ENCODE measurements at regions not wholly inside any gene's neighbourhood (a gene's known extent, or its start where the extent isn't known, plus 50 kb on each side); places are given as distances from the start of the nearest gene placed in this dataset.

DNA sequence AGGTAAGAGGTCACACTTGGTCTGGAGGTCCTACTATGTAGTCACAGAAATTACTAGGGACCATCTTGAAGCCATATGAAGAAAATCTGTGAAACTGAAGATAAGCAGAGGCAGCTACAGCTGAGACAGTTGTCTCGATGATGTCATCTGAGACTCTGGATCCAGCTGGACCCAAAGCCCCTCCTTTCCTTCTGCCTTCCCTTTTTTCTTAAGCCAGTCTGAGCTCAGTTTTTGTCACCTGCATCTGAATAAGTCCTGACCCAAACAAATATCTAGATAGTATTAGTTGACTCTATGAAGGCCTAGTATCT lies 143.3 kb downstream of the ETS2 start:
- Histone ChIP-seq H3K36me3 (ENCODE audit: control insufficient read depth, insufficient read depth, low read length) (no peaks in the 10 kb centered on the region), H3K27me3 (ENCODE audit: control insufficient read depth, insufficient read depth, low read length) (no peaks in the 10 kb centered on the region; the same call in 1 of the 2 replicates), H3K4me3 (ENCODE audit: low read depth, low read length) (no peak overlapping the region)
- POLR2A ChIA-PET: no interaction called here
- DNase-seq (ENCODE audit: low read depth): no peak
- no peak for TF ChIP-seq CTCF (IDR thresholded peaks at IDR 0.05; ENCODE audit: insufficient read depth, low read depth, low read length)
- CTCF ChIA-PET: no interaction called here

DNA sequence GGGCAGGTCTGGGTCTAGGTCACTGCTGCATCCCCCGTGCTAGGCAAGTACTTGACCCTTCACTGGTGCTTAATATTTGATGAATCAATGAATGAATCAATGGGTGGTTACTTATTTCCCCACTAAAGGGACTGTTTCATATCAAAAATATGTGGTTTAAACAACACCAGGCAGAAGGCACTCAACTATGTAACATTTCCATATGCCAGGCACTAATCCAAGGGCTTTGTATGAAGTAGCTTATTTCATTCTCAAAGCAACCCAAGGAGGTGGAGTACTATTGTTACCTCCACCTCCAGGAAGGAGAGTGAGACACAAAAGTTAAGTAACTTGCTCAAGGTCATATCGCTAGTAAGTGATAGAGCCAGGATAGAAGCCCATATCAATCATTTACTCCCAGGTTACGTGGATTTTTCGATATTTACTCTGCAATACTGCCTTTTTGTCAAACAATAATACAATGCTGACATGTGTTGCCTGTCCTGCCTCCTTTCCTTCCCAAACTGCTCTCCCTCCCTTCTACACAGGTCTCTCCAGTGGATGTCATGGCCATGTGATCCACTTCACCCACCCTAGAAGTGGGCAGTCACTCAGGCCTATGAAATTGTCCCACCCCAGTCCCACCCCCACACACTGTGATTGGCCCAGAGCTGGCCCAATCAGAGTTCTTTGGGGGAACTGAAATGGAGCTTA lies 142.8 kb downstream of the ETS2 start:
- no peaks in the 10 kb centered on the region; the same call in 1 of the 2 replicates for H3K27me3 ChIP-seq (ENCODE audit: control insufficient read depth, insufficient read depth, low read length)
- ChIA-PET CTCF (interaction anchor here (1.2 kb wide), 1 partner anchor 12 kb away, joined by 4 read pairs; no protein-coding TSS in a partner anchor), POLR2A (no interaction called here)
- H3K4me3 ChIP-seq (ENCODE audit: low read depth, low read length): no peak overlapping the region
- no peak for TF ChIP-seq CTCF (IDR thresholded peaks at IDR 0.05; ENCODE audit: insufficient read depth, low read depth, low read length)
- no peak for DNase-seq (ENCODE audit: low read depth)
- no peaks in the 10 kb centered on the region for H3K36me3 ChIP-seq (ENCODE audit: control insufficient read depth, insufficient read depth, low read length)

DNA sequence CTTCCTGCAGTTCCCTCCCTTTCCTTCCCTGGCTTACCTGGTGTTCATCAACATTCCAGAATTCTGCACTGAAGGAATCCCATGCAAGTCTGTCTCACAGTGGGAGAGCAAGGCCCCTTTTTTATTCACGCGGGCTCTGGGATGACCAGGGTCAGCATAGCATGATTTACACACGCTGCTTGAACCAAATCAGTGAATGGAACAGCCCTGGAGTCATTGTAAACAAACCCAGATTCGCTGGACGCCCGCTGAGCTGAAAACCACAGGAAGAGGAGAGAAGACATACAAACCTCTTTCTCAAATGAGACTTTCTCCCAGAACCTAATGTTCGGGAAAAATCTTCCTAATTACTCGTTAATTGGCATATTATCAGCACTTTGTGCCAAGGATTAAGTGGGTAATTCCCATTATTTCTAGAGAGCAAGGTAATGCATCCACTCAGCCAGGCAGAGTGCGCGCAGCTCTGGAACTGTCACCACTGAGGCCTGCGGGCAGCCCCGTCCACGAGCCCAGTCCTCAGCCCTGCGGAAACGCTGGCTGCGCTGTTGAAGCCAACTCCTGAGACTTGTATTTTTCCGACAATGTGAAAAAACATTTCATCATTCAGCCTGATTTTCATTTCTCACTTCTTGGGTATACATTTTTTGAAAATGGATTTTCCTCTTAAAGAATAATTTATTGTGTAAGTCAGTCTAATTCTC lies 140.0 kb downstream of the ETS2 start:
- no peak overlapping the region for H3K4me3 ChIP-seq (ENCODE audit: low read depth, low read length)
- TF ChIP-seq CTCF (IDR thresholded peaks at IDR 0.05; ENCODE audit: insufficient read depth, low read depth, low read length): no peak
- H3K27me3 ChIP-seq (ENCODE audit: control insufficient read depth, insufficient read depth, low read length): no peaks in the 10 kb centered on the region; the same call in 1 of the 2 replicates
- H3K36me3 ChIP-seq (ENCODE audit: control insufficient read depth, insufficient read depth, low read length): no peaks in the 10 kb centered on the region
- POLR2A ChIA-PET: no interaction called here
- CTCF ChIA-PET: no interaction called here
- DNase-seq (ENCODE audit: low read depth): no peak

DNA sequence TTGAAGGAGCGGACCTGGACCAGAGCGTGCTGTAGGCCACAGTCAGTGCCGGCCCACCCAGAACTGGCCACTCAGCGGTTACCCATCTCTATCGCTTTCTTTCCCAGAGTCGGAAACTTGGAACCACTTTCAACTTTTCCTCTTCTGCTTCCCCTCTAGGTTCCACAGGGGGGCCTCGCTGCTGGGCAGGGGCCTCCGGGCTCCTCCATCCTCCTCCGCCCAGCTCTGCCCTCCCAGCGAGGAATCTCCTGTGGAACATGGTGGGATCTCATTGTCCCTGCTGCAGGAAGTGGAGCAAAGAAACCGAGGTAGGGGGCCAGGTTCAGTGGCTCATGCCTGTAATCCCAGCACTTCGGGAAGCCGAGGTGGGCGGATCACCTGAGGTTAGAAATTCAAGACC lies 139.2 kb downstream of the ETS2 start:
- Histone ChIP-seq H3K4me3 (ENCODE audit: low read depth, low read length) (no peak overlapping the region), H3K27me3 (ENCODE audit: control insufficient read depth, insufficient read depth, low read length) (no peaks in the 10 kb centered on the region; the same call in 1 of the 2 replicates), H3K36me3 (ENCODE audit: control insufficient read depth, insufficient read depth, low read length) (no peaks in the 10 kb centered on the region)
- CTCF ChIA-PET: no interaction called here
- POLR2A ChIA-PET: no interaction called here
- no peak for DNase-seq (ENCODE audit: low read depth)
- no peak for TF ChIP-seq CTCF (IDR thresholded peaks at IDR 0.05; ENCODE audit: insufficient read depth, low read depth, low read length)

- POLR2A ChIA-PET: no interaction called here
Measured at GRCh38 chr21:38944402-38944801, 138.7 kb downstream of the ETS2 start.

More at GRCh38 chr21:38944402-38944801, 138.7 kb downstream of the ETS2 start:
- Histone ChIP-seq H3K36me3 (ENCODE audit: control insufficient read depth, insufficient read depth, low read length) (no peaks in the 10 kb centered on the region), H3K4me3 (ENCODE audit: low read depth, low read length) (no peak overlapping the region), H3K27me3 (ENCODE audit: control insufficient read depth, insufficient read depth, low read length) (no peaks in the 10 kb centered on the region; the same call in 1 of the 2 replicates)
- CTCF ChIA-PET: no interaction called here
- DNase-seq (ENCODE audit: low read depth): no peak
- TF ChIP-seq CTCF (IDR thresholded peaks at IDR 0.05; ENCODE audit: insufficient read depth, low read depth, low read length): no peak
